Activated T-cell treated with anti-CD3 and anti-CD28 coated beads, Interleukin-2, amount 50 U/mL, for 72 hours (primary cell): ENCODE measurements at regions not wholly inside any gene's neighbourhood (a gene's known extent, or its start where the extent isn't known, plus 50 kb on each side); places are given as distances from the start of the nearest gene placed in this dataset.

ENCODE experiments used
- ATAC-seq, 2 donors: fragments of 150-1000 bp; cut with Tn5 transposase; replicated peaks in 1 of 2; 2 replicates each; pipeline ENCODE4 v1.10.0; 2021; ENCODE audit warnings: moderate library complexity in 2 of 2, mild to moderate bottlenecking in 1 of 2
- DNase-seq, 2 donors: peaks; one replicate each; pipeline ENCODE4 v3.0.0; 2021 to 2022; ENCODE audit warnings: mixed read lengths in 1 of 2
- H3K27ac Mint-ChIP-seq: one replicate; pipeline ENCODE4 v1.8.0; 2022; ENCODE audit warnings: mild to moderate bottlenecking, moderate library complexity, mixed read lengths
- H3K27me3 Mint-ChIP-seq: one replicate; pipeline ENCODE4 v1.8.0; 2022; ENCODE audit warnings: low read depth, mixed read lengths
- H3K36me3 Mint-ChIP-seq, 2 donors: one replicate each; pipeline ENCODE4 v1.8.0; 2022; ENCODE audit warnings: mixed read lengths in 2 of 2, mild to moderate bottlenecking in 1 of 2; ENCODE audit not compliant: insufficient read depth in 2 of 2
- H3K4me1 Mint-ChIP-seq: one replicate; pipeline ENCODE4 v1.8.0; 2022; ENCODE audit warnings: low read depth, mixed read lengths
- H3K4me3 Mint-ChIP-seq, 2 donors: one replicate each; pipeline ENCODE4 v1.8.0; 2022; ENCODE audit warnings: mild to moderate bottlenecking in 2 of 2, mixed read lengths in 2 of 2, moderate library complexity in 2 of 2
- H3K9me3 Mint-ChIP-seq, 2 donors: one replicate each; pipeline ENCODE4 v1.8.0; 2022; ENCODE audit warnings: mixed read lengths in 2 of 2

DNA sequence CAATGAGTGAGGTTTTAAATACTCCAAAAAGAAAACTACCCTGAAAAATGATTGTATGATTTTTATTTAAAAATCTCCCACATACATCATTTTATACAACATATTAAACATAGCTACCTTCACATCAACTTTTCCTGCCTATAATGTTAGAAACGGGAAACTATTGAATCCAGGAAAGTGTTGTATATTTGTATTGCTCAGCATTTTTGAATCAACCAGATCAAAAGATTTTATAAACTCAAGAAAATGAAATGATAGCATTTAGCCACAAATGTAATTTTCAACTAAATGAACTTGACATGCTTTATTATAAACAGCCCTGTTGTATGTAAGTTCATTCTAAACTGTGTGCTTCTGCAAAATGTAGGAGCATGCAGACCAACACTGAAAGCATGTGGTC, 124.6 kb upstream of the SLC10A2 start:
- no peaks in the 10 kb centered on the region for H3K27me3 Mint-ChIP-seq

DNA sequence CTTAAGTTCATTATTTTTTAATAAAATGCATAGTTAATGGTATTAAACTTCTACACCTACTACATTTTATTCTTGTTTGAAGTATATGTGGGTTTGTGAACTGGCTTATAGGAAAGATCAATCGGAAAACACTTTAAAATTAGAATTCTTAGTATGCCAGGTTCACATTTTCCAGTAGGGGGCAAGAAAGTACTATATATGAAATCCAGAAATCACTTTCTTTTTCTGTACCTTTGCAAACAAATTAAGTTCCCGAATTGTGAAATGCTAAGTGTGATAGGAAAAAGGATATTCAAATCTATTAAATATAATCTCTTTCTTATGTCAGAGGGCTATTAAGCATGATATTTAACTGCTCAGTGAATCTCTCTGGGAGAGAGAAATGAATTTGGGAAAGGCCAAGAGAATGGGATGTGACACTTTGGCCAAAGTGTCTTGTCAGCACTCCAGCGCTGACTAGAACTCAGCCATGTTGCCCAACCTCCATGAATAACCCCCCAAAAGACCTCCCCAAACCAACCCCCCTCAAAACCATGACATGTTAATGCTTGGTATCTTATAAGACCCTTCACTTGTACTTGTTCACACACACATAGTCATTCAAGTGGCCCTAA, 122.6 kb upstream of the SLC10A2 start:
- no peak overlapping the region for H3K27ac Mint-ChIP-seq
- no peaks in the 10 kb centered on the region for H3K36me3 Mint-ChIP-seq
- H3K4me3 Mint-ChIP-seq, result no peak overlapping the region
- no peaks in the 10 kb centered on the region for H3K4me1 Mint-ChIP-seq
- ATAC-seq (no peak), DNase-seq (no peak)
- H3K27me3 Mint-ChIP-seq, result no peaks in the 10 kb centered on the region
- no peaks in the 10 kb centered on the region for H3K9me3 Mint-ChIP-seq

More for the DNA sequence above, 124.6 kb upstream of the SLC10A2 start:
- Mint-ChIP-seq H3K36me3 (no peaks in the 10 kb centered on the region), H3K4me1 (no peaks in the 10 kb centered on the region), H3K4me3 (no peak overlapping the region), H3K27ac (no peak overlapping the region), H3K9me3 (no peaks in the 10 kb centered on the region)
- ATAC-seq (no peak), DNase-seq (no peak)

GRCh38 chr13:103187721-103188156, 121.5 kb upstream of the SLC10A2 start:
- Mint-ChIP-seq H3K4me1 (no peaks in the 10 kb centered on the region), H3K36me3 (no peaks in the 10 kb centered on the region)

DNA sequence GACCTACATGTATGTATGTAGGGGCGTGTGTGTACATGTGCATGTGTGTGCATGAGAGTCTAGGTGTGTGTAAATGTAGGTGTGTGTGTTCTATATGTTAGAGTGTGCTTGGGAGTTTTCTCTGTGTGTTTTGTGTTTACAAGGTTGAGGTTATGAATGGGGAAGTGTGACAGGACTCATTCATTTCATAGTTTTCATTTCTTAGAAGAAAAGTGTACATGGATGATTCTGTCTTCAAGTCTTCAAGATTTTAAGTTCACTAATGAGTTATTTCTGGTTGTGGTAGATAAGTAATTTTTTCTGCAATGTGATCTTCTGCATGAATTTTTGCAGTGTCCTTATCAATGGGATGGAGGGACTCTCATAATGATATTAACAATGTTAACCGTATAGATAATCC, 118.2 kb upstream of the SLC10A2 start:
- ATAC-seq (no peak), DNase-seq (no peak)

More at GRCh38 chr13:103187721-103188156, 121.5 kb upstream of the SLC10A2 start:
- Mint-ChIP-seq H3K27me3 (no peaks in the 10 kb centered on the region), H3K4me3 (no peak overlapping the region), H3K9me3 (no peaks in the 10 kb centered on the region), H3K27ac (no peak overlapping the region)
- ATAC-seq (no peak), DNase-seq (no peak)

GRCh38 chr13:103178986-103179943, 113.0 kb upstream of the SLC10A2 start:
- no peaks in the 10 kb centered on the region for H3K27me3 Mint-ChIP-seq
- H3K9me3 Mint-ChIP-seq, result peaks cover 4 to 6% of the 10 kb centered on the region in 2 donors
- ATAC-seq (no peak), DNase-seq (no peak)
- H3K36me3 Mint-ChIP-seq, result no peaks in the 10 kb centered on the region
- H3K4me1 Mint-ChIP-seq, result no peaks in the 10 kb centered on the region
- no peak overlapping the region for H3K27ac Mint-ChIP-seq
- no peak overlapping the region for H3K4me3 Mint-ChIP-seq

More for the DNA sequence above, 118.2 kb upstream of the SLC10A2 start:
- no peaks in the 10 kb centered on the region for H3K4me1 Mint-ChIP-seq
- H3K9me3 Mint-ChIP-seq, result no peaks in the 10 kb centered on the region
- no peak overlapping the region for H3K27ac Mint-ChIP-seq
- no peak overlapping the region for H3K4me3 Mint-ChIP-seq
- no peaks in the 10 kb centered on the region for H3K27me3 Mint-ChIP-seq
- H3K36me3 Mint-ChIP-seq, result no peaks in the 10 kb centered on the region

DNA sequence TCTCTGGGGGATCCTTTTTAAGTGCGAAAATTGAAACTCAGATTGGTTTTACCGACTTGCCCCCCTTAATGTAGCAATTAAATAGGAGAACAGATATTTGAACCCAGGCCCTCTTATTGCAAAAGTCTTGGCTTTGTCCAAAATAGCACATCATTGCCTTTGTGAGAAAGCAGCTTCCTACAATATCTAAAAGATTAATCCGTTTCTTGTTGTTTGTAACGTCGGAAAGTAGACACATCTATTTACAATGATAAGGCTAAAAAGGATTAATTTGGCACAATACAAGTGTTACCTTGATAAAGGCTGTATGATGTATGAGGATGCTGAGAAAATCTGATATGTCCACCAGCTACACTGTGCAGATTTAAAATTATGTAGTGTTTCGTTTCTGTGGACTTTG, 108.7 kb upstream of the SLC10A2 start:
- H3K36me3 Mint-ChIP-seq, result no peaks in the 10 kb centered on the region
- H3K27ac Mint-ChIP-seq, result no peak overlapping the region
- ATAC-seq, result no peak
- H3K9me3 Mint-ChIP-seq, result peaks cover 4 to 8% of the 10 kb centered on the region in 2 donors
- no peak for DNase-seq
- no peaks in the 10 kb centered on the region for H3K4me1 Mint-ChIP-seq
- no peaks in the 10 kb centered on the region for H3K27me3 Mint-ChIP-seq
- no peak overlapping the region for H3K4me3 Mint-ChIP-seq

- Mint-ChIP-seq H3K9me3 (peaks cover 0 to 7% of the 10 kb centered on the region in 2 donors), H3K4me3 (no peak overlapping the region), H3K27ac (no peak overlapping the region), H3K36me3 (no peaks in the 10 kb centered on the region), H3K4me1 (no peaks in the 10 kb centered on the region), H3K27me3 (no peaks in the 10 kb centered on the region)
- DNase-seq (no peak), ATAC-seq (no peak)
These were observed 102.8 kb upstream of the SLC10A2 start for GRCh38 chr13:103168901-103169508.

GRCh38 chr13:103164251-103164650, 98.0 kb upstream of the SLC10A2 start:
- peaks cover 4 to 5% of the 10 kb centered on the region in 2 donors for H3K9me3 Mint-ChIP-seq
- H3K4me1 Mint-ChIP-seq, result no peaks in the 10 kb centered on the region
- no peak overlapping the region for H3K4me3 Mint-ChIP-seq
- no peaks in the 10 kb centered on the region for H3K27me3 Mint-ChIP-seq
- DNase-seq (no peak), ATAC-seq (no peak)
- H3K27ac Mint-ChIP-seq, result no peak overlapping the region
- H3K36me3 Mint-ChIP-seq, result no peaks in the 10 kb centered on the region

DNA sequence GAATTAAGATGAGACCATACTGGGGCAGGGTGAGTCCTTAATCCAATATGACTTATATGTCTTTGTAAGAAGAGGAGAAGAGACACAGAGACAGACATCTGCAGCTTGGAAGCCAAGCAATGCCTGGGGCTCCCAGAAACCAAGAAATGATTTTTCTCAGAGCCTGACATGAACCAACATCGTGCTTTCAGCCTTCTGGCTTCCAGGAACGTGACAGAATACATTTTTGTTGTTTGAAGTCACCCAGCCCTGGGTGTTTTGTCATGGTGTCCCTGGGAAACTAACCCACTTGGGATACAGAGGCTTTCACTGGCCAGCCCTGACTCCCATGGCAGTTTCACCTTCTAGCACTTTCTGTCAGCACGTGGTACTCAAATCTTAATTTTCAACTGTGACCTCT, 95.3 kb upstream of the SLC10A2 start:
- H3K9me3 Mint-ChIP-seq, result peaks cover 0 to 5% of the 10 kb centered on the region in 2 donors
- no peak for ATAC-seq
- H3K27me3 Mint-ChIP-seq, result no peaks in the 10 kb centered on the region
- no peak for DNase-seq
- no peak overlapping the region for H3K27ac Mint-ChIP-seq
- no peak overlapping the region for H3K4me3 Mint-ChIP-seq
- H3K4me1 Mint-ChIP-seq, result no peaks in the 10 kb centered on the region
- no peaks in the 10 kb centered on the region for H3K36me3 Mint-ChIP-seq

DNA sequence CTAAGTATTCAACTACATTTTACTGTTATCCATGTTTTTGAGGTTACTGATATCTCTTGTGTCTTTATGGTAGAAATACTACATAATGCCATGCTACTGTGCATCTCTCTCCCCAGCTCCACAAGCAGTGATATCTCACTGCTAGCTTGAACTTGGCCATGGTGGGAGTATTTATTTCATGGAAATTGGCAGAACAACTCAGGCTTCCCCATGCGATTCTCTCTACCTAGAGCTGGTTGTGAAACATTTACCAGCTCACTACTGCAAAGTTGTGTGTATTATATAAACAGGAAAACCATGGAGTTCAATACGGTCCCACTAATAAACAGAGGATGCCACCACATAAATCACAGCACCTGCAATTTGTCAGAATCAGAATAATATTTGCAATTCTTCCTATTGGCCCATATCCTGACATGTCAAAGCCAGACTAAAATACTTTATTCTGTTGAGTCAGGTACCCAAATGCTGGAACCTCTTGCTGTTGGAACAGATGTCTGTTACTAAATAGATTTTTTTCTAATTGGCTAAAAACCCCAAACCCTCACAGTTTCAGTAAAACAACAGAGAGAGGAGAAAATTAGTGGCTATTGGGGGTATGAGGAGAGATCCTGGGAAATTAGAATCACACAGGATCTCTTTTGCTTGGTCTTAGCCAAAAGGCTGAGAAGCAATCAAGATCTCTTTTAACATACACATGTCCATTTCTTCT, 91.4 kb upstream of the SLC10A2 start:
- Mint-ChIP-seq H3K27ac (no peak overlapping the region), H3K4me3 (no peak overlapping the region), H3K9me3 (peaks cover 0 to 5% of the 10 kb centered on the region in 2 donors), H3K27me3 (no peaks in the 10 kb centered on the region), H3K4me1 (no peaks in the 10 kb centered on the region), H3K36me3 (no peaks in the 10 kb centered on the region)
- ATAC-seq, result no peak
- DNase-seq, result no peak

- Mint-ChIP-seq H3K9me3 (peaks cover 0 to 2% of the 10 kb centered on the region in 2 donors), H3K27me3 (no peaks in the 10 kb centered on the region), H3K4me1 (no peaks in the 10 kb centered on the region), H3K36me3 (no peaks in the 10 kb centered on the region), H3K4me3 (no peak overlapping the region), H3K27ac (no peak overlapping the region)
- ATAC-seq (no peak), DNase-seq (no peak)
These were observed 90.8 kb upstream of the SLC10A2 start for GRCh38 chr13:103157016-103157415.

- no peaks in the 10 kb centered on the region for H3K27me3 Mint-ChIP-seq
- H3K4me1 Mint-ChIP-seq, result no peaks in the 10 kb centered on the region
- H3K36me3 Mint-ChIP-seq, result no peaks in the 10 kb centered on the region
- ATAC-seq (no peak), DNase-seq (no peak)
- H3K27ac Mint-ChIP-seq, result no peak overlapping the region
- H3K9me3 Mint-ChIP-seq, result peaks cover 0 to 1% of the 10 kb centered on the region in 2 donors
- no peak overlapping the region for H3K4me3 Mint-ChIP-seq
These were observed 90.3 kb upstream of the SLC10A2 start for GRCh38 chr13:103156346-103156998.
